Endothelial cell of umbilical vein (primary cell): ENCODE measurements at regions not wholly inside any gene's neighbourhood (a gene's known extent, or its start where the extent isn't known, plus 50 kb on each side); places are given as distances from the start of the nearest gene placed in this dataset.

Experiments used
- BruUV-seq: library from RNA; stranded (reverse); fragments of 400-500 nt; replicated peaks from 2 replicates; lab custom pipeline; 2021; lab: Mats Ljungman, UMichigan
- CTCF ChIA-PET: fragments of 300-600, 350-600 bp; sonication (Branson Sonifier 250); formaldehyde crosslinking; loops from one replicate; lab custom pipeline; 2021; ENCODE audit warnings: antibody characterized with exemption, inconsistent platforms; lab: Charles Lee
- POLR2A ChIA-PET: fragments of 300-600, 350-600 bp; sonication (Branson Sonifier 250); formaldehyde crosslinking; loops from one replicate; lab custom pipeline; 2021; ENCODE audit warnings: antibody characterized with exemption, inconsistent platforms; lab: Charles Lee
- DNase-seq: peaks from one replicate; pipeline ENCODE4 v3.0.0-alpha.2; 2011; ENCODE audit warnings: low read depth, low spot score
- FAIRE-seq: peaks from 2 replicates; lab custom pipeline; 2011; peaks lifted over from hg19 to GRCh38; lab: Jason Lieb, UNC
- H2AFZ ChIP-seq: 2 replicates; pipeline ENCODE4 v1.6.0; 2012; ENCODE audit warnings: low read depth, low read length, control low read depth, inconsistent platforms
- H3K27ac ChIP-seq: 2 replicates; pipeline ENCODE4 v1.5.1; 2011; ENCODE audit warnings: low read depth, mild to moderate bottlenecking, control low read depth, low read length, moderate library complexity; ENCODE audit not compliant: insufficient read depth
- H3K27me3 ChIP-seq, 2 experiments: 2 replicates each; pipeline versions ENCODE4 v1.6.0 to v1.6.1; 2011; ENCODE audit warnings: low read length in 2 of 2, mixed read lengths in 1 of 2; ENCODE audit not compliant: control insufficient read depth in 2 of 2, insufficient read depth in 2 of 2
- H3K36me3 ChIP-seq, 2 experiments: 2 replicates in 1 of 2; 3 replicates in 1 of 2; pipeline ENCODE4 v1.5.1; 2011; ENCODE audit warnings: low read length in 2 of 2, mild to moderate bottlenecking in 1 of 2, moderate library complexity in 1 of 2; ENCODE audit not compliant: control insufficient read depth in 2 of 2, insufficient read depth in 2 of 2; ENCODE audit errors: extremely low read depth in 1 of 2
- H3K4me1 ChIP-seq: 3 replicates; pipeline ENCODE4 v1.5.1; 2011; ENCODE audit warnings: mild to moderate bottlenecking, low read length; ENCODE audit not compliant: control insufficient read depth, insufficient read depth; ENCODE audit errors: extremely low read depth
- H3K4me2 ChIP-seq: 2 replicates; pipeline ENCODE4 v1.6.1; 2011; ENCODE audit warnings: low read length, control low read depth, mixed read lengths; ENCODE audit not compliant: insufficient read depth
- H3K4me3 ChIP-seq, 3 experiments: fragments of 200-600 bp in 1 of 3; sonication (generic), shearing (Covaris generic) in 1 of 3; replicated peaks in 1 of 3; 2 replicates each; pipeline ENCODE4 v1.5.1; 2011 to 2016; ENCODE audit warnings: control low read depth in 3 of 3, low read length in 3 of 3, mild to moderate bottlenecking in 2 of 3, inconsistent platforms in 1 of 3, low read depth in 1 of 3, moderate library complexity in 1 of 3; ENCODE audit not compliant: insufficient read depth in 1 of 3
- H3K79me2 ChIP-seq: 2 replicates; pipeline ENCODE4 v1.6.0; 2012; ENCODE audit warnings: low read length, inconsistent platforms; ENCODE audit not compliant: control insufficient read depth, insufficient read depth
- H3K9ac ChIP-seq: replicated peaks from 2 replicates; pipeline ENCODE3; 2011; ENCODE audit warnings: low read length, control low read depth; ENCODE audit not compliant: insufficient read depth; ENCODE audit errors: extremely low read depth
- H3K9me1 ChIP-seq: replicated peaks from 3 replicates; pipeline ENCODE4 v1.6.0; 2011; ENCODE audit warnings: mild to moderate bottlenecking, low read length; ENCODE audit not compliant: control insufficient read depth, insufficient read depth; ENCODE audit errors: extremely low read depth
- H3K9me3 ChIP-seq: replicated peaks from 2 replicates; pipeline ENCODE4 v1.5.1; 2012; ENCODE audit warnings: low read length, inconsistent platforms; ENCODE audit not compliant: control insufficient read depth, insufficient read depth
- H4K20me1 ChIP-seq: replicated peaks from 2 replicates; pipeline ENCODE3; 2011; ENCODE audit warnings: mild to moderate bottlenecking, low read length; ENCODE audit not compliant: control insufficient read depth, insufficient read depth; ENCODE audit errors: extremely low read depth
- CTCF ChIP-seq, 2 donors: IDR thresholded peaks; 1 replicate in 1 of 2; 2 replicates in 1 of 2; pipeline ENCODE4 v1.5.1; 2011; ENCODE audit warnings: low read length in 2 of 2, mild to moderate bottlenecking in 2 of 2, moderate library complexity in 2 of 2, control low read depth in 1 of 2, inconsistent platforms in 1 of 2, low read depth in 1 of 2; ENCODE audit not compliant: insufficient read depth in 1 of 2; ENCODE audit errors: extremely low read depth in 1 of 2
- FOS ChIP-seq: IDR thresholded peaks from 2 replicates; pipeline ENCODE4 v1.6.1; 2011; ENCODE audit warnings: mild to moderate bottlenecking, low read length, moderate library complexity, borderline replicate concordance; ENCODE audit not compliant: insufficient read depth
- GATA2 ChIP-seq: IDR thresholded peaks from 2 replicates; pipeline ENCODE4 v1.7.0; 2011; ENCODE audit warnings: low read depth, mild to moderate bottlenecking, moderate library complexity, mixed read lengths, low read length; ENCODE audit not compliant: insufficient read length, insufficient read depth
- JUN ChIP-seq: IDR thresholded peaks from 2 replicates; pipeline ENCODE4 v1.6.1; 2011; ENCODE audit warnings: borderline replicate concordance, low read depth; ENCODE audit not compliant: insufficient read length, insufficient read depth
- POLR2AphosphoS5 ChIP-seq: IDR thresholded peaks from 2 replicates; pipeline ENCODE4 v1.6.1; 2012; ENCODE audit warnings: low read depth, mild to moderate bottlenecking, control low read depth, low read length, moderate library complexity; ENCODE audit not compliant: insufficient read depth
- dilution Hi-C: fragments of 300-500 bp; cut with MboI; formaldehyde crosslinking; loops from one replicate; pipeline ENCODE4 v1.15.0; 2019; ENCODE audit warnings: low sequenced_read_pairs; ENCODE audit not compliant: extremely low pct_ligation_motif_present
- intact Hi-C: fragments of 100-400 bp; cut with micrococcal nuclease; formaldehyde crosslinking; loops from one replicate; pipeline ENCODE4 v1.10.0; 2022
- TF ChIP-seq, protein P1 (sequence below): IDR thresholded peaks from 2 replicates; pipeline ENCODE4 v1.6.1; 2011; ENCODE audit not compliant: insufficient read depth, insufficient read length

- dilution Hi-C loops (no loop called here), intact Hi-C loops (loop anchor here (1.0 to 5.0 kb wide), 4 partner anchors 29 to 85 kb away; partner anchors contain the start of gene TPM1)
- H3K27ac ChIP-seq: peak overlapping the region; percentile 60
- TSS peak; percentile 19 for BruUV-seq
- DNase-seq: peak; percentile 78
- H3K4me1 ChIP-seq: peaks cover 18% of the 10 kb centered on the region
- TF ChIP-seq CTCF (IDR thresholded peaks at IDR 0.05; ENCODE audit: extremely low read depth in 1 of 2, insufficient read depth in 1 of 2, low read depth in 1 of 2, low read length in 2 of 2): no peak
- peak; percentile 77 for TF ChIP-seq FOS
- peak; percentile 56 for TF ChIP-seq POLR2AphosphoS5
- peak; percentile 85 for TF ChIP-seq JUN
- TF ChIP-seq GATA2: no peak
- TF ChIP-seq, protein P1, sequence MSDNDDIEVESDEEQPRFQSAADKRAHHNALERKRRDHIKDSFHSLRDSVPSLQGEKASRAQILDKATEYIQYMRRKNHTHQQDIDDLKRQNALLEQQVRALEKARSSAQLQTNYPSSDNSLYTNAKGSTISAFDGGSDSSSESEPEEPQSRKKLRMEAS: peak; percentile 11
- peak; percentile 99 for FAIRE-seq
- H3K9ac ChIP-seq: no peak overlapping the region
- CTCF ChIA-PET: interaction anchor here (1.0 to 1.3 kb wide), 3 partner anchors 61 to 88 kb away, joined by 4 read pairs; partner anchors contain the start of gene TPM1
- H3K27me3 ChIP-seq: peaks cover 0 to 2% of the 10 kb centered on the region in 2 experiments
- H3K9me1 ChIP-seq: no peaks in the 10 kb centered on the region
- POLR2A ChIA-PET: no interaction called here
- no peaks in the 10 kb centered on the region for H3K9me3 ChIP-seq
- H4K20me1 ChIP-seq: no peaks in the 10 kb centered on the region
- no peaks in the 10 kb centered on the region for H3K36me3 ChIP-seq
- H3K79me2 ChIP-seq: no peaks in the 10 kb centered on the region
- H3K4me3 ChIP-seq: no peak overlapping the region
- H3K4me2 ChIP-seq: peak overlapping the region; percentile 3
- H2AFZ ChIP-seq: no peak overlapping the region
Observed at GRCh38 chr15:62957130-62957529, 85.4 kb upstream of the TPM1 start.
